ENCODE measurements at regions not wholly inside any gene's neighbourhood (a gene's known extent, or its start where the extent isn't known, plus 50 kb on each side); places are given as distances from the start of the nearest gene placed in this dataset.

- no peaks in the 10 kb centered on the region for H3K27me3 ChIP-seq (ENCODE audit: insufficient read depth, poor library complexity, severe bottlenecking)
- ATAC-seq (ENCODE audit: low read depth) (no peak), DNase-seq (ENCODE audit: low spot score) (no peak)
- H3K4me3 ChIP-seq (ENCODE audit: severe bottlenecking), result no peak overlapping the region
- TF ChIP-seq, protein P1, sequence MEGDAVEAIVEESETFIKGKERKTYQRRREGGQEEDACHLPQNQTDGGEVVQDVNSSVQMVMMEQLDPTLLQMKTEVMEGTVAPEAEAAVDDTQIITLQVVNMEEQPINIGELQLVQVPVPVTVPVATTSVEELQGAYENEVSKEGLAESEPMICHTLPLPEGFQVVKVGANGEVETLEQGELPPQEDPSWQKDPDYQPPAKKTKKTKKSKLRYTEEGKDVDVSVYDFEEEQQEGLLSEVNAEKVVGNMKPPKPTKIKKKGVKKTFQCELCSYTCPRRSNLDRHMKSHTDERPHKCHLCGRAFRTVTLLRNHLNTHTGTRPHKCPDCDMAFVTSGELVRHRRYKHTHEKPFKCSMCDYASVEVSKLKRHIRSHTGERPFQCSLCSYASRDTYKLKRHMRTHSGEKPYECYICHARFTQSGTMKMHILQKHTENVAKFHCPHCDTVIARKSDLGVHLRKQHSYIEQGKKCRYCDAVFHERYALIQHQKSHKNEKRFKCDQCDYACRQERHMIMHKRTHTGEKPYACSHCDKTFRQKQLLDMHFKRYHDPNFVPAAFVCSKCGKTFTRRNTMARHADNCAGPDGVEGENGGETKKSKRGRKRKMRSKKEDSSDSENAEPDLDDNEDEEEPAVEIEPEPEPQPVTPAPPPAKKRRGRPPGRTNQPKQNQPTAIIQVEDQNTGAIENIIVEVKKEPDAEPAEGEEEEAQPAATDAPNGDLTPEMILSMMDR (IDR thresholded peaks at IDR 0.05; ENCODE audit: poor library complexity, severe bottlenecking), result no peak
- no peaks in the 10 kb centered on the region for H3K36me3 ChIP-seq (ENCODE audit: low read depth)
- H3K4me1 ChIP-seq (ENCODE audit: insufficient read depth, poor library complexity, severe bottlenecking), result no peaks in the 10 kb centered on the region
- H3K9me3 ChIP-seq (ENCODE audit: severe bottlenecking), result no peaks in the 10 kb centered on the region
- H3K27ac ChIP-seq (ENCODE audit: poor library complexity, severe bottlenecking), result no peak overlapping the region
Measured at GRCh38 chr2:183718246-183718645, 594.0 kb downstream of the NUP35 start.

GRCh38 chr2:183723278-183723677 is 599.0 kb downstream of the NUP35 start:
- Histone ChIP-seq H3K27me3 (ENCODE audit: insufficient read depth, poor library complexity, severe bottlenecking) (no peaks in the 10 kb centered on the region), H3K4me3 (ENCODE audit: severe bottlenecking) (no peak overlapping the region), H3K9me3 (ENCODE audit: severe bottlenecking) (no peaks in the 10 kb centered on the region), H3K27ac (ENCODE audit: poor library complexity, severe bottlenecking) (no peak overlapping the region), H3K36me3 (ENCODE audit: low read depth) (no peaks in the 10 kb centered on the region), H3K4me1 (ENCODE audit: insufficient read depth, poor library complexity, severe bottlenecking) (no peaks in the 10 kb centered on the region)
- no peak for ATAC-seq (ENCODE audit: low read depth)
- no peak for DNase-seq (ENCODE audit: low spot score)
- TF ChIP-seq, protein P1 (IDR thresholded peaks at IDR 0.05; ENCODE audit: poor library complexity, severe bottlenecking), result no peak

DNA sequence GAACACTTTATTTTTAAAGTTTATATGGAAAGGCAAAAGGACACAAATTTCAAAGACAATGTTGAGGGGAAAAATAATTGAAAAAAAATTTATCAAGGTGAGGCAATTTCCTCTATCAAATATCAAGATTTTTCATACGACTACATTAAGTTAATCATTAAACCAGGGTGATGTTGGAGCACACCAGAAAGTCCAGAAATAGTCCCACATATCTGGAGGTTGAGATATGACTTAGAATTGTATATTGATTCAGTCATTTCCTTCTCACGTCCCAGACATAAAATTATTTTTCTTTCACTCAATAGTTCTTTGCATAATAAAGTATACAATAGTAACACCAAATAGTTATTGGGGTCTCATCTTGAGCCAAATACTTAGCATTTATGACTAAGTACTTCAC is 605.1 kb downstream of the NUP35 start:
- Histone ChIP-seq H3K27me3 (ENCODE audit: insufficient read depth, poor library complexity, severe bottlenecking) (no peaks in the 10 kb centered on the region), H3K9me3 (ENCODE audit: severe bottlenecking) (no peaks in the 10 kb centered on the region), H3K27ac (ENCODE audit: poor library complexity, severe bottlenecking) (no peak overlapping the region), H3K36me3 (ENCODE audit: low read depth) (no peaks in the 10 kb centered on the region), H3K4me1 (ENCODE audit: insufficient read depth, poor library complexity, severe bottlenecking) (no peaks in the 10 kb centered on the region), H3K4me3 (ENCODE audit: severe bottlenecking) (no peak overlapping the region)
- DNase-seq (ENCODE audit: low spot score), result no peak
- ATAC-seq (ENCODE audit: low read depth), result no peak
- TF ChIP-seq, protein P1 (IDR thresholded peaks at IDR 0.05; ENCODE audit: poor library complexity, severe bottlenecking), result no peak

- H3K4me3 ChIP-seq (ENCODE audit: severe bottlenecking), result no peak overlapping the region
- TF ChIP-seq, protein P1 (IDR thresholded peaks at IDR 0.05; ENCODE audit: poor library complexity, severe bottlenecking), result no peak
- no peaks in the 10 kb centered on the region for H3K9me3 ChIP-seq (ENCODE audit: severe bottlenecking)
- H3K4me1 ChIP-seq (ENCODE audit: insufficient read depth, poor library complexity, severe bottlenecking), result no peaks in the 10 kb centered on the region
- H3K27me3 ChIP-seq (ENCODE audit: insufficient read depth, poor library complexity, severe bottlenecking), result no peaks in the 10 kb centered on the region
- H3K36me3 ChIP-seq (ENCODE audit: low read depth), result no peaks in the 10 kb centered on the region
- H3K27ac ChIP-seq (ENCODE audit: poor library complexity, severe bottlenecking), result no peak overlapping the region
- DNase-seq (ENCODE audit: low spot score) (no peak), ATAC-seq (ENCODE audit: low read depth) (no peak)
Measured at GRCh38 chr2:183740241-183740640, 616.0 kb downstream of the NUP35 start.

DNA sequence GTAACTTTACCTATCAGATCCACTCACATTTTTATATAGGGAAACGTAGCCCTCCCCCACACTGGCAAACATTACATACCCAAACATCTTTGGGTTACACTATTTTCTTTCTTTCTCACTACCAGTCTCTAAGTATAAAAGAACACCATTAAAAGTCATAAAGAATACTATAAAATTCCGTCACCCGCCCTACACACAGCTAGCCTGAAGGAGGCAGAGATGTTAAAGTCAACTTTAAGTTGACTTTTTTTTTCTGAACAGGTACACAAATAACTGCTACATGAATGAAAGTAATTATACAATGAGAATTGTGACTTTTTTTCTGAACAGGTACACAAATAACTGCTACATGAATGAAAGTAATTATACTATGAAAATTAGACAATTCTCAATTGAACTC is 628.3 kb downstream of the NUP35 start:
- Histone ChIP-seq H3K4me1 (ENCODE audit: insufficient read depth, poor library complexity, severe bottlenecking) (no peaks in the 10 kb centered on the region), H3K27ac (ENCODE audit: poor library complexity, severe bottlenecking) (no peak overlapping the region), H3K9me3 (ENCODE audit: severe bottlenecking) (no peaks in the 10 kb centered on the region), H3K36me3 (ENCODE audit: low read depth) (no peaks in the 10 kb centered on the region), H3K4me3 (ENCODE audit: severe bottlenecking) (no peak overlapping the region), H3K27me3 (ENCODE audit: insufficient read depth, poor library complexity, severe bottlenecking) (no peaks in the 10 kb centered on the region)
- DNase-seq (ENCODE audit: low spot score) (no peak), ATAC-seq (ENCODE audit: low read depth) (no peak)
- TF ChIP-seq, protein P1 (IDR thresholded peaks at IDR 0.05; ENCODE audit: poor library complexity, severe bottlenecking), result no peak
